ENCODE measurements at regions not wholly inside any gene's neighbourhood (a gene's known extent, or its start where the extent isn't known, plus 50 kb on each side); places are given as distances from the start of the nearest gene placed in this dataset.

DNA sequence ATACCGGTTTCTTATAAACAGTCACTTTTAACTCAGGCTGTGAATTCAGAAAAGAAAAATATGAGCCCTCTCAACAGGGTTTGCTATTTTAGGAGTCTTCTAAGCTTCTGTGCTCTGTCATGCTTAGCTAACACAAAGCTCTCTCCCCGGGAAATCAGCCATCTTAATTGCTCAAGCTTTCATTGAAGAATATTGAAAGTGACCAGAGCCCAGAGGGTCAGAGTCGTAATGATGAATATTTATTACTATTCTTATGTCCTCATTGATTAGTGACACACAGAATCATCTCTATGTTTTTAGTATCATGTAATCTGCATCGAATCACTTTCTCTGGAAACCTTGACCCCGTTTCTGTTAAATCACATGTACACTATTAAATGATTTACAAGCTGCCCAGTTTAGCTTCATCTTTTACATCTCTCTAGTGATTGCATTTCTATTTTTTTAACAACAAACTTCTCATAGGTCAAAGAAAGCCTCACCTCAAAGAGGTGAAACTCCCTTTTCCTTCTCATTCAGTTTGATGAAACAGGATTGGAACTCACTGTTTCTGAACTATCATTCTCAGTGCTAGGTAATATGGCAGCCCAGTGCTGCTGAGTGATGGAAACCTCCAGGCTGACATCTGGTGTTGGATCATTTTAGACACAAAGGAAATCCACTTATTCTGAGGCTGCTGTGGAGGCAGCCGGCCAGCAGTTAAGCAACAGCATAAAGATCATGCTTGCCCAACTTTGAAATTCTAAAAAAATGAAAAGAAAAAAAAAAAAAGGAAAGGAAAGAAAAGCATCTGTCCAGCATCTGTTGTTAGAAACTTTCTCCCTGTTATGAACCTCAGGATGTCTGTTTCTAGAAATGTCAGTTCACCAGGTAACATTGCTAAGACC lies 96.3 kb downstream of the RFPL4B start:
- TF ChIP-seq, protein P1, sequence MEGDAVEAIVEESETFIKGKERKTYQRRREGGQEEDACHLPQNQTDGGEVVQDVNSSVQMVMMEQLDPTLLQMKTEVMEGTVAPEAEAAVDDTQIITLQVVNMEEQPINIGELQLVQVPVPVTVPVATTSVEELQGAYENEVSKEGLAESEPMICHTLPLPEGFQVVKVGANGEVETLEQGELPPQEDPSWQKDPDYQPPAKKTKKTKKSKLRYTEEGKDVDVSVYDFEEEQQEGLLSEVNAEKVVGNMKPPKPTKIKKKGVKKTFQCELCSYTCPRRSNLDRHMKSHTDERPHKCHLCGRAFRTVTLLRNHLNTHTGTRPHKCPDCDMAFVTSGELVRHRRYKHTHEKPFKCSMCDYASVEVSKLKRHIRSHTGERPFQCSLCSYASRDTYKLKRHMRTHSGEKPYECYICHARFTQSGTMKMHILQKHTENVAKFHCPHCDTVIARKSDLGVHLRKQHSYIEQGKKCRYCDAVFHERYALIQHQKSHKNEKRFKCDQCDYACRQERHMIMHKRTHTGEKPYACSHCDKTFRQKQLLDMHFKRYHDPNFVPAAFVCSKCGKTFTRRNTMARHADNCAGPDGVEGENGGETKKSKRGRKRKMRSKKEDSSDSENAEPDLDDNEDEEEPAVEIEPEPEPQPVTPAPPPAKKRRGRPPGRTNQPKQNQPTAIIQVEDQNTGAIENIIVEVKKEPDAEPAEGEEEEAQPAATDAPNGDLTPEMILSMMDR (IDR thresholded peaks at IDR 0.05; ENCODE audit: low read depth, low read length), result no peak
- TF ChIP-seq POLR2A (IDR thresholded peaks at IDR 0.05; ENCODE audit: extremely low read depth, insufficient read length), result no peak
- TF ChIP-seq, protein P2, sequence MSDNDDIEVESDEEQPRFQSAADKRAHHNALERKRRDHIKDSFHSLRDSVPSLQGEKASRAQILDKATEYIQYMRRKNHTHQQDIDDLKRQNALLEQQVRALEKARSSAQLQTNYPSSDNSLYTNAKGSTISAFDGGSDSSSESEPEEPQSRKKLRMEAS (IDR thresholded peaks at IDR 0.05; ENCODE audit: low read depth, low read length), result no peak

Measured in NB4 (cell line).